NCI-H1105 treated with DMSO at 0.1 percent for 48 hours (cell line): ENCODE measurements at regions not wholly inside any gene's neighbourhood (a gene's known extent, or its start where the extent isn't known, plus 50 kb on each side); places are given as distances from the start of the nearest gene placed in this dataset.
"Not testable (repeated sequence)": the region's sequence is repeated elsewhere in the genome, so short reads cannot be mapped to it uniquely, and the experiment has no call there.

Source experiments
- DNase-seq: peaks from one replicate; lab custom pipeline; 2025; lab: John Stamatoyannopoulos, UW

DNA sequence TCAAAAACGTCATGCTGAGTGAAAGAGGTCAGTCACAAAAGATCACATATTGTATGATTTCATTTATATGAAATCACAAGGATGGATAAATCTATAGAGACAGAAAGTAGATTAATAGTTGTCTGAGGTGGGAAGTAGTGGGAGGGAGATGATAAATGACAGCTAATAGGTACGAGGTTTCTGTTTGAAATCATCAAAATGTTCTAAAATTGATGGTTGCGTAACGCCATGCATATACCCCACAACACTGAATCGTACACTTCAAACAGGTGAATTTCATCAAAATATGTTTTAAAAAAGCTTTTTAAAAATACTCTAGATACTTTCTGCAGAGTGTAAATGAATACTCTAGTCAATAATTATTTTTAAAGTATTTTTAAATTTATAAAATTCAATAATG, 303.0 kb upstream of the STAC start:
- DNase-seq: no peak

- DNase-seq: not testable (repeated sequence)
Observed at GRCh38 chr3:36082958-36083357, 297.3 kb upstream of the STAC start.

GRCh38 chr3:36095238-36095637, 285.1 kb upstream of the STAC start:
- no peak for DNase-seq

- no peak for DNase-seq
Observed at GRCh38 chr3:36097209-36097608, 283.1 kb upstream of the STAC start.

GRCh38 chr3:36114353-36114752, 266.0 kb upstream of the STAC start:
- no peak for DNase-seq

- DNase-seq: no peak
Observed at GRCh38 chr3:36124118-36124796, 256.0 kb upstream of the STAC start.

DNA sequence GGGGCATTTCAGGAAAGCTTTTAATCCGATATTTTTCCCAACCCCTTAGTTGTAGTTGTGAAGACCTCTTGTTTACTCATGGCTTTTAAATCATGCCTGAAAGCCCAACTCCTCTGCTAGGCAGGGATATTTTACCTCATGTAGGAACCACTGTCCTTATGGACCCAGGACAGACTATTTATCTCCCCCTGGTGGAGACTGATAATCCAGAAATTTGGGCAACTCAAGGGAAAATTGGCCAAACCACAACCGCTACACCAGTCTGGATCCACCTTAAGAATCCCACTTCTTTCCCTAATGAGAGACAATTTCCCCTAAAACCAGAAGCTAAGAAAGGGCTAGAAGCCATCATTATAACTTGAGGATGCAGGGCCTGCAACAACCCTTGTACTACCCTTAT, 248.1 kb upstream of the STAC start:
- DNase-seq: no peak

DNA sequence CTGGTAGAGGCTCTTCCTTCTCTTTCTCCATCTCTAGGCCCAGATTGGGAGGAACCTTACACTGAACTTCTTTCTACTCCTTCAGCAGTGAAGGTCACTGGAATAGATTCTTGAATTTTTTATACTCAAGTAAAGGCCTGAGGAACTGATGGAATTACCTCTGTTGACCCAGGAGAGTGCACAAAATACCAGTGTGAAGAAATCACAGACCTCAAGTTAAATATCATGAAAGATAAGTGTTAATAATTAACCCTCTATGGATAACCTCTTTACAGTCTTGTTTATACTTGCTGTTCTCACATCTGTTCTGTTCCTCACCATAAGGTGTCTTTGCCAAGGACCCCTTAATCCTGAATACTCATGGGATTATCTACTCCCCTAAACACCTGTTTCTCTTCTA, 244.4 kb upstream of the STAC start:
- no peak for DNase-seq

DNA sequence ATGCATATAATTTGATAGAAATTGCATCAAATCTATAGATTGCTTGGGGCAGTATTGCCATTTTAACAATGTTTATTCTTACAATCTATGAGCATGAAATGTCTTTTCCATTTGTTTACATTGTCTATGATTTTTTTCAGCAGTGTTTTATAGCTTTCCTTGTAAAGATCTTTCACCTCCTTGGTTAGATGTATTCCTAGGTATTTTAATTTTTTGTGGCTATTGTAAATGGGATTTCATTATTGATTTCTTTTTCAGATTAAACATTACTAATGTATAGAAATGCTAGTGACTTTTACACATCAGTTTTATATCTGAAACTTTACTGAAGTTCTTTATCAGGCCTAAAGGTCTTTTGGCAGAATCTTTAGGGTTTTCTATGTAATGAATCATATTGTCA, 237.6 kb upstream of the STAC start:
- DNase-seq: no peak

DNA sequence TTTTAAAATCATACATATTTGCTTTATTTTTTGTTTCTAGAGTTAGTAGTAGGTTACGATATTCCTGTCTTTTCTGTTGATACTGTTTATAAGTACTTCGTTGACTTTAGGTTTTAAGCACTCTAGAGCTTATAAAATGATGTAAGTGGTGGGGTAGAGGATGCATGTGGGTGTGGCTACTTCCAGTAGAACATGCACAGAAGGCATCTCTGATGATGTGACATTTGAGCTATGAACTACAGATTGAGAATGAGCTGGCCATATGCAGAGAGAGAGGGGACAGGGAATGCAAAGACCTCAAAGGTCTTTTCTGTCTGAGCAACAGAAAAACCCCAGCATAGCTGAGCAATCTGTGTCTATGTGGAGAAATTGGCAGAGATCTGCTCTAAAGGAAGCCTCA, 233.9 kb upstream of the STAC start:
- DNase-seq: no peak

DNA sequence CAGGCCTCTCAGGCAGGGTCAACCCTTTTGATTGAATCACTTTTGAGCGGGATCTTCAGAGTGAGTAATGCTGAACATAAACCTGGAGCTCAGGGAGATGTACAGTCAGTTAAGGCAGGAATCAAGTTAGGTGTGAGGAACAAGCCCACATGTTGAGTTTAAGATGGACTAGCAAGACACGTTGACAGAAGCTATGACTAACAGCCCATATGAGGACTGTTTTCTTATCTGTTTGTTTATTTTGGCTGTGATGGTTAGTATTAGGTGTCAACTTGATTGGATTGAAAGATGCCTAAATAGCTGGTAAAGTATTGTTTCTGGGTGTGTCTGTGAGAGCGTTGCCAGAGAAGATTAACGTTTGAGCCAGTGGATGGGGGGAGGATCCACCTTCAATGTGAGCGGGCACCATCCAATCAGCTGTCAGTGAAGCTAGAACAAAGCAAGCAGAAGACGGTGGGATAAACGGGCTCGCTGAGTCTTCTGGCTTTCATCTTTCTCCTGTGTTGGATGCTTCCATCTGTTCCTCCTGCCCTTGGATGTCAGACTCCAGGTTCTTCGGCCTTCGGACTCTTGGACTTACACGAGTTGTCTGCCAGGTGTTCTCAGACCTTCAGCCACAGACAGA, 232.3 kb upstream of the STAC start:
- no peak for DNase-seq

DNA sequence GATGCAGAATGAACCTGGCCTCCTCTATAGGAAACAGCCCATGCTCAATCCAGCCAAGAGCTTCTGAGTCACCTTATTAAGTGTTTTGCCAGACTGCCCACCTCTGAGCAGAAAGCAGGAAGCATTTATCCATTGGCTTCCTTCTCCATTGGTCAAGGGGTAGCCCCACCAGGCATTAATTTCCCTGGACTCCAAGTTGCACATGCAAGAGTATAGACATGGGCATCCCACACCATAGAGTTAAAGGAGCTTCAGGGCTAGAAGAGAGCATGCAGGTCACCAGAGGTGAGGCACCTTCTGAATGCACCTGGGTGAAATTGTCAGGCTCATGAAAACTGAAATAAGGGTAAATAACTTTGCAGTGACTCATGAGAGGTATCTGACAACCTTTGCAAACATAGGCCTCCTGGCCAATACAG, 230.8 kb upstream of the STAC start:
- DNase-seq: no peak

DNA sequence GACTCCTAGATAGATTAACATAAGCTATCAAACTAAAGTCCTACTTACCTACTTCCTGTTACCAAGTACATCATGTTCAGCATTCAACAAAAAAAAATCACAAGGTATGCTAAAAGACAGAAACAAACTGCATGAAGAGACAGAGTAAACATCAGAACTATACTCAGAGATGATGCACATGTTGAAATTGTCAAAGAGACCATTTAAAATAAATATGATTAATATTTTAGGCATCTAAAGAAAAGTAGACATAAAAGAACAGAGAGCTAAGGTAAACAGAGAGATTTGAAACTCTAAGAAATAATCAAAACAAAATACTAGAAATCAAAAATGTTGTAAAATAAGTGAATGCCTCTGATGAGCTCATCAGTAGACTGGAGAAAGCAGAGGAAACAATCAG, 224.8 kb upstream of the STAC start:
- no peak for DNase-seq

GRCh38 chr3:36164400-36164799, 215.9 kb upstream of the STAC start:
- DNase-seq: no peak

DNA sequence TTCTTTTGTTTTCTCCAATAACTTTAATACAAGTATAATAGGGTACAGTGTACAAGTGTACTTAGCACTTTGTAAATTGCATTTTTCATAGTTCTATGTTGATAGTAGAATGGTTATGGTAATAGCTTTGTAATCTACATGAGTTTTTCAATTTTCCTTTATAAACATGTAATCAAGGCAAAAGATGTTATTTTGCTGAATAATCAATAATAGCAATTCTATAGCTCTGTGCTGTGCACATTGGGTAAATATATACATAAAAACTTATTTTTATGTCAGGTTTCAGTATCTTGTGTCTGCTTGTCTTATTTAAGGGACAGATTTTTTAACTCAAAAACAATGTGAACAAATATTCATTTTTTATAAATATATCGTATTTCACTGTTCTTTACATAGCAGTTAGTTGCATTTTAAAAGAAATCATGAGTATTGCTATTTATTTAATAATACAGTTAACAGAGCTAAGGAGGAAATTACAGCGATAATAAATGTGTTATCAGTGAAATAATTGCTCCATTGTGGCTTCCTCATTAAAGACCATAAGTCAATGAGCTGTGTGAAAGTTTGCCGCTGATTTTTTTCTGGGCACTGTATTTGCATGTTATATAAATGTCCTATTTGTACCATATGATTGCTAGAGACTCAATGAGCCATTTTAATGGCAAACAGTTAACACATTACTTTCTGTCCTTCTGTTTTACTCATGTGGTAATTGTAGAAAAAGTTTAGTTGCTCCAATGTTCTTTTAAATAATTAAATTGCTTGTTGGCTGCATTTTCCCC, 214.6 kb upstream of the STAC start:
- no peak for DNase-seq

DNA sequence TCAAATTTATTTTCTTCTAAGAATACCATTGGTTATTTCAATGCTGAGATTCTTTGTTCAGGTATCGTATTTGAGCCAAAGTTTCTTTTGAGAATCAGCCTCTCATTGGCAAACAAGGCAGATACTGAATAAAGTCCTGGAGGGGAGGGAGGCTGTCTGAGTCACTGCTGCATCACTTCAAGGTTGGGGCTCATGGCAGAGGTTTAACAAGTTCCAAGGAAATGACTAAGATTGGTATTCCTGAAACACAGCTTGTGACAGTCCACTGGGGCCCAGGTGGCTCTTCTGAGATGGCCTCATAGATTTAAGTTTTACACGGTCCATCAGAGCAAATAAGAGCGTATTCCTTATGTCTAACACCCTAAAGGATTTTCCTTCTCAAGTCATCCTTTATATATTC, 213.8 kb upstream of the STAC start:
- DNase-seq: no peak

DNA sequence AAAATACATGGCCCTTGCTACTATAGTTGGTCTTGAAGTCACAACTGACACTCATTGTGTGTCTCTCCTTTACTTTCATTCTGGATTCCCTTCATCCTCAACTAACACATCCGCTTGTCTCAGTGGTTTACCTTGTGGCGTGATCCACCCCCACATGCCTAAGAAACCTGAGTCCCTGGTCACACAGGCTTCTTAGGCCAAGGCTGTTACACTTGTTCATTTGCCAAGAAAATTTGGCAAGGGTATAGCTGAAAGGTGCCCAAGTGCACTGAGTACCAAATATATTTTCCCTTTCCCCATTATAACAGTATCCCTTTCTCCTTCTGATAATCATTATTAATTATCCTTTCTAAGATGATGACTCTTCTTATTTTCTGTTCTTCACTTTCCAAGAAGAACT, 207.6 kb upstream of the STAC start:
- no peak for DNase-seq

DNA sequence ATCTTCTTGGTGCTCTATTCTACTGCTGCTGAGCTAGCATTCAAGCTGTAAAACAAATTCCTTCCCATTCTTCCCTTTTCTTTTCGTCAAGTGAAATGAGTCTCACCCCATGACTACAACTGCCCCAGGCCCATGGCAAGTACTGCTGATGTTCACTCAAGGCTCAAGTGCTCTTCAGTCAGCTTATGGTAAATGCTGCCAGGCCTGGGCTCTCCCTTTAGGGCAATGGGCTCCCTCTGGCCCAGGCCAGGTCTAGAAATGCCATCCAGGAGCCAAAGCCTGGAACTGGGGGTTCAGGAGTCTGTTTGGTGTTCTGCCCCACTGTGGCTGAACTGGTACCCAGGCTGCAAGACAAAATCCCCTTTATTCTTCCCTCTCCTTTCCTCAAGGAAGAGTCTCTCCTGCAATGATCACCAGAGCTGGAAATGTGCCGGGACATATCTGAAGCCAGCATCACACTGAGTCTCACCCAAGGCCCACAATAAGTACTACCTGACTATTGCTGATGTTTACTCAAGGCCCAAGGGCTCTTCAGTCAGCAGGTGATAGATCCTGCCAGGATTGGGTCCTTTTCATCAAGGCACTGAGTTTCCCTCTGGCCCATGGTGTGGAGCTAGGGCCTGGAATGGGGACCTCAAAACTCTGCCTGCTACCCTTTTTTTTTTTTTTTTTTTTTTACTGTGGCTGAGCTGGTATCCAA, 205.0 kb upstream of the STAC start:
- no peak for DNase-seq

GRCh38 chr3:36175916-36176461, 204.3 kb upstream of the STAC start:
- no peak for DNase-seq

- DNase-seq: no peak
Observed at GRCh38 chr3:36178018-36178417, 202.3 kb upstream of the STAC start.

DNA sequence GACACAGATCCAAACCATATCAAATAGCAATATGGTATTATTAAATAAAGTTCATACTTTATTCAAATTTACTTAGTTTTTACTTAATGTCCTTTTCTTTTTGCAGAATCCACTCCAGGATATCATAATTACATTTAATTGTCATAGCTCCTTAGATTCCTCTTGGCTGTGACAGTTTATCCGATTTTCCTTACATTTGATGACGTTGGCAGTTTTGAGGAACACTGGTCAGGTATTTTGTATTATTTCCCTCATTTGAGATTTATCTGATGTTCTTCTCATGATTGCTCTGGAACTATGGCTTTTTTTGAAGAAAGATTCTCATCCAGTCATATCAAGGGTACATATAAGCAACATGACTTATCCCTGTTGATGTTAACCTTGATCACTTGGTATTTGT, 198.3 kb upstream of the STAC start:
- no peak for DNase-seq

DNA sequence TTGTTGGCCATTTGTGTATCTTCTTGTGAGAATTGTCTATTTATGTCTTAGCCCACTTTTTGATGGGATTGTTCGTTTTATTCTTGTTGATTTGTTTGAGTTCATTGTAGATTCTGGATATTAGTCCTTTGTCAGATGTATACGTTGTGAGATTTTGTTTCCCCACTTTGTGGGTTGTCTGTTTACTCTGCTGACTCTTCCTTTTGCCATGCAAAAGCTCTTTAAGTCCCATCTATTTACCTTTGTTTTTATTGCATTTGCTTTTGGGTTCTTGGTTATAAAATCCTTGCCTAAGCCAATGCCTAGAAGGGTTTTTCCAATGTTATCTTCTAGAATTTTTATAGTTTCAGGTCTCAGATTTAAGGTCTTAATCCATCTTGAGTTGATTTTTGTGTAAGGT, 193.1 kb upstream of the STAC start:
- not testable (repeated sequence) for DNase-seq
